ENCODE measurements at regions not wholly inside any gene's neighbourhood (a gene's known extent, or its start where the extent isn't known, plus 50 kb on each side); places are given as distances from the start of the nearest gene placed in this dataset.

DNA sequence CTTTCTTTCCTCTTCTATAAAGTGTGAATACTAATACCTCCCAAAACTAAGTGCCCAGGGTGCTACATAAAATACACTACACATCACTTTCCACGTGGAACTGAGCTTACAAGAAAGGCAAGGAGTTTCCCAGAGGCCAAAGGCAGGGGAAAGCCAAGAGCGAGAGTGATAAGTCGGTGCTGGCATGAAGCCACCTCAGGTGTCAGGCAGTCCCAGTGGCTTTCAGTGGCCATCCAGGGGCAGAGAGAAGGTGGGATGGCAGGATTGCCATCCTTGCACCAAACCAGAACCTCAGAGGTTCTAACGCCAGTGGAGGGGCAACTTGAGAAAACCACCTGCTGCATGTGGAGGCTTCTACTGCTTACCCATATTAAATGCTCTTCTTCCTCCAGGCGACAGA lies 79.7 kb upstream of the DIO3 start:
- TF ChIP-seq GATA3 (IDR thresholded peaks at IDR 0.05; ENCODE audit: low read depth, low read length): no peak
- TF ChIP-seq GATA2 (IDR thresholded peaks at IDR 0.05; ENCODE audit: low read depth, low read length): no peak

DNA sequence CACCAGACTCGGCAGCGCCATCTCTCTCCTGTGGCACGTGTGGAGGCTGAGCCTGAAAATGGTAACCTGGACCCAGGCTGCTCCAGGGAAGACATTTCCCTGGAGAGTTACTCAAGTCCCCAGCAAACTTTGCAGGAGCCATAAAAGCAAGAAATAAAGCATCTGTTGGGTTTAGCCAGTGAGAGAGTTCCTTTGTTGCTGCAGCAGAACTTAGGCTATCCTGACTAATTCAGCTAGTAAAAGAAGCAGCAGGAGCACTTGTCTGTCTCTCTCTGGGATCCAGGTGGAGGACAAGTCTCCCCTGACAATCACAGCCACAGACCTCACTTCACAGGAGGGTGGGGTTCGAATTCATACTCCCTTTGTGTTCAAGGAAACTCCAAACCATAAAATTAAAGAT lies 79.2 kb upstream of the DIO3 start:
- TF ChIP-seq GATA2 (IDR thresholded peaks at IDR 0.05; ENCODE audit: low read depth, low read length): no peak
- TF ChIP-seq GATA3 (IDR thresholded peaks at IDR 0.05; ENCODE audit: low read depth, low read length): no peak

DNA sequence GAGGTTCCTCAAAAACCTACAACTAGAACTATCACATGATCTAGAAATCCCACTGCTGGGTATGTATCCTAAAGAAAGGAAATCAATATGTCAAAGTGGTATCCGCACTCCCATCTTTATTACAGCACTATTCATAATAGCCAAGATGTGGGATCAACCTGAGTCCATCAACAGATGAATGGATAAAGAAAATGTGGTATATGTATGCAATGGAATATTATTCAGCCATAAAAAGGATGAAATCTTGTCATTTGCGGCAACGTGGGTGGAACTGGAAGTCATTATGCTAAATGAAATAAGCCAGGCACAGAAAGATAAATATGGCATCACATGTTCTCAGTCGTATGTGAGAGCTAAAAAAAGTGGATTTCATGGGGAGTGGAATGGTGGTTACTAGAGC lies 77.5 kb upstream of the DIO3 start:
- TF ChIP-seq GATA2 (IDR thresholded peaks at IDR 0.05; ENCODE audit: low read depth, low read length) (no peak), GATA3 (IDR thresholded peaks at IDR 0.05; ENCODE audit: low read depth, low read length) (no peak)

DNA sequence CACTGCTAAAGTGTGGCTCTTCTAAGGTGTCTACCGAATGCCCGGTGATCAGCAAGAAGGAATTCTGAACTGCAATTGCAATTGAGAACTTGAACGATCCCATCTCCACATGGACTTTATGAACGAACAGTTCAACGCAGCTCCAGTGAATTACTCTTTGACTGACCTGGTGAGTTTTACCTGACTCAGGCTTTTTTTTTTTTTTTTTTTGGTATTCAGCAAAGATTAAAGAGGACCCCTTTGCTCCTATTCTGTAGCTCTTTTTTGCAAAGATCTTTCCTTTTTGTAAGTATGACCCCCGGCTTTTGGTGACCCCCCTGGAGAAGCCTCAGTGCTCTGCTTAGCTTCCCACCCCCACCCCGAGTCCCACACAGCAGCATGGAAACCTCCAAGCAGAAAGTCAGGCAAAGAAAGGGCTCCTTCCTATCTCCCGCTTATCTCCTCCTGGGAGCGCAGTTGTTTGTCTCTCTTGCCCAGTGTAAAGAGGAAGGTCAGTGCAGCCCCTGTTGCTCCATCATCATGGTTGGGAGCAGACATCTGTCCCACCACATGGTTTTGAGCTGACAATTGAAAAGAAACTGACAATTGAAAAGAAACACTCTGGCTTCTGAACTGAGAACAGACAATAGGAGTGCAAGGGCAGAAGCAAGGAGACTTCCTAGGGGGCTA lies 72.1 kb upstream of the DIO3 start:
- TF ChIP-seq GATA3 (IDR thresholded peaks at IDR 0.05; ENCODE audit: low read depth, low read length) (no peak), GATA2 (IDR thresholded peaks at IDR 0.05; ENCODE audit: low read depth, low read length) (no peak)

DNA sequence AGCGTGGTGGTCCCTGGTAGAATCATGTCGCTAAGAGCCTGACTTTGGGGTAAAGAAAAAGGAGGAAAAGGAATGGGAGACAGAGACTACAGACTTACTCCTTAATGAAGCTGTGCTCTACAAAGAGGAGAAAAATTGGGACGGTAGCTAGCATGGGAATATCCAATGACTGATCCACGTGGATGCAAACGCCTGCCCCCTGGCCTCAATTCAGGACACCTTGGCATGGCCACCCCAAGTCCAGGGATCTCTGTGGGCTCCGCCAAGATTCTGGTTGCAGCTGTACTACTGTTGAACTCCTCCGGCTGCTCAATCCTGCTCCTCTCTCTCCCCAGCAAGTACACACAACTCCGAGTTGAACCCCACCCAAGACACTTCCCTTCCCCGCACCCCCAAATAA lies 70.5 kb upstream of the DIO3 start:
- no peak for TF ChIP-seq GATA3 (IDR thresholded peaks at IDR 0.05; ENCODE audit: low read depth, low read length)
- TF ChIP-seq GATA2 (IDR thresholded peaks at IDR 0.05; ENCODE audit: low read depth, low read length): no peak

DNA sequence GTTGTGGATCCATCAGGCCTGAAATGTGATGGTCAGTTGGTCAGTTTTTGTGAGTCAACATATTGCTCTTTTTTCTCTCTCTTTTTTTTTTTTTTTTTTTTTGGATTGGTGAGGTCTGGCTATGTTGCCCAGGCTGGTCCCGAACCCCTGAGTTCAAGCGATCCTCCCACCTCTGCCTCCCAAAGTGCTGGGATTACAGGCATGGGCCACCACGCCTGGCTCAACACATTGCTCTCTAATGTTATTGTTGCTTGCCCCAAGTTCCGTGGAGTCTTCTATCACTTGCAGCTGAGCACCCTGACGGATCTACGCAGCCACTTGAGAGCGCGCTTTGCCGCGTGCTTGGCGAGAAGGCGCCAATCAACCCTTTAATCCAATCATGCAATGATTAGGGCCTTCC lies 69.5 kb upstream of the DIO3 start:
- TF ChIP-seq GATA3 (IDR thresholded peaks at IDR 0.05; ENCODE audit: low read depth, low read length) (no peak), GATA2 (IDR thresholded peaks at IDR 0.05; ENCODE audit: low read depth, low read length) (no peak)

DNA sequence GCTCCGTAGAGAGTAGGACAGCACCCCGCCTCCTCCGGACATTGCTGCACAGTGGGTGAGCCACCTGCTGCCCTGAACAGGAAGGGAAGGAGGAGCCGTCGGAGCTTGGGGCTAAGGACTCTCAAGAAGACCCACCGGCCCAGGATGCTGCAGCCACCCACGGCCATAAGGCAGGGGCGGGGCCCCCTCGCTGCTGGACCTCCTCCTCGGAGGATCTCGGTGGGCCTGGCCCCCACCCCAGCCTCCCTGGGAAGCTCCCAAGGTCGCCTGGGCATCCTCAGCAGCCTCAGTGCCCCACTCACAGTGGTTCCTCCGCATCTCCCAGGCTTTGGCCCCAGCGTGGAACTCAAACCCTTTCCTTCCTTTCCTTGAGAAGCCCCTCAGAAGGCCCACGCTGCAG lies 68.6 kb upstream of the DIO3 start:
- TF ChIP-seq GATA3 (IDR thresholded peaks at IDR 0.05; ENCODE audit: low read depth, low read length): no peak
- TF ChIP-seq GATA2 (IDR thresholded peaks at IDR 0.05; ENCODE audit: low read depth, low read length): no peak

DNA sequence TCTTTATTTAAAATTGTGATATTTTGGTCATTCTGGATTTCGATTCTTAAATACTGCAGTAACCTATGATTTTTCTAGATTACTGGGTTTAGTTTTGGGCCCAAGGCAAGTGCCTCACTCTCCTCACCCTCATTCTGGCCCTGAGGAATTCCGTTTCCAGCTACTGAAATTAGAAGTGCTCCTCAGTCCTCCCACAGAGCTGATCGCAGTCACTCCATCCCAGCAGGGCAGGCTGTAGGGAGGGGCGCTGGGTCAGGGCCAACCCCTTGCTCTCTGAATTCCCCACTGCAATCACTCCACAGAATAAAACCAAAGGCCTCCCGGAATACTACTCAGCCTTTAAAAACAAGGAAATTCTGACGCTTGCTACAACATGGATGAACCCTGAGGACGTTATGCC lies 66.5 kb upstream of the DIO3 start:
- TF ChIP-seq GATA3 (IDR thresholded peaks at IDR 0.05; ENCODE audit: low read depth, low read length): no peak
- no peak for TF ChIP-seq GATA2 (IDR thresholded peaks at IDR 0.05; ENCODE audit: low read depth, low read length)

DNA sequence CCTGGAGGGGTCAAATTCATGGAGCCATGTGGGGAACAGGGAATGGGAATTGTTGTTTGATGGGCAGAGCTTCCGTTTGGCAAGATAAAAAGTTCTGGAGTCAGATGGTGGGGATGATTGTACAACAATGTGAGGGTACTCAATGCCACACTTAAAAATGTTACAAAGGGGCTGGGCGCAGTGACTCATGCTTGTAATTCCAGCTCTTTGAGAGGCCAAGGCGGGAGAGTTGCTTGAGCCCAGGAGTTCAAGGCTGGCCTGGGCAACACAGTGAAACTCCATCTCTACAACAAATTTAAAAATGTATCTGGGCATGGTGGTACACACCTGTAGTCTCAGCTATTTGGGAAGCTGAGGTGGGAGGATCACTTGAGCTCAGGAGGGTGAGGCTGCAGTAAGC lies 66.0 kb upstream of the DIO3 start:
- TF ChIP-seq GATA2 (IDR thresholded peaks at IDR 0.05; ENCODE audit: low read depth, low read length) (no peak), GATA3 (IDR thresholded peaks at IDR 0.05; ENCODE audit: low read depth, low read length) (no peak)

DNA sequence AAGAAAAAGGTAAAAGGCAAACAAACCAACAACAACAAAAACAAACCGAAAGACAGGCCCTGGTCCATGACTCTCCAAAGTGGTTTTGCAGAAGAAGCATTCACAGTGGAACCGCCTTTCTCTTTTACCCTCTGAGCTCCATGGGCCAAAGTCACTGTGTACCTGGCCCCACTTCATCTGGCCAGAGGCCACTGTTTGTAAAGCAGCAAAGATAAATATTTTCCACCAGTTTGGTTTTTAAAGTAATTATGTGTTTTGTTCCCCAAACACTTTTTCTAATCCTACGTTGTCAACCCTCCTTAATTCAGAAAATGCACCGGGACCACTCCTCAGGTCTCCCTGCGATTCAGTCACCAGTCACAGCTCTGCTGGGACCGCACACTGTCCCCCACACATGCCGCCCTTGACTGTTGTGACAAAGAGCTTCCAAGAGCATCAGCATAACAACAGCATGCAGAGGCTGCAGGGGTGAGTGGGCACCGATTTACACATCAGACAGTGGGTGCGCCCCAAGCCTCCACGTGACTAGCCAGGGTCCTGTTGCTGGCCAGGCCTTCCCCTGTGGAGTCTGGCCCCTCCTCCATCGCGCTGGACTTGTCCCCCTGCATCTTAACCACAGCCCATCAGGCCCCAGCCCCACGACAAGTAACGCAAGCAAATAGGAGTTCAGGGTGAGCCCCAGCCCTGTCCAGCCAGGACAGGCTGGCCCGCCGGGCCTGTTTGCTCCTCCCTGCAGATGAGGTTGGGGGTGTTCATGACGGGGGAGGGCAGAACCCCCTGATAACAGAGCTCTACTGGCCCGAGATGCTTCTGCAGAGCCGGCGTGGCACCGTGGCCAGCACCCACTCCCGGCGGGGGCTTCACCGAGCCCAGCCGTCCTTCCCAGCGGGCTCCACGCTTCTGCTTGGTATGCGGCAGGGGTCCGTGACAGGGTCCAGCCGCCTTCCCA lies 65.2 kb upstream of the DIO3 start:
- TF ChIP-seq GATA2 (IDR thresholded peaks at IDR 0.05; ENCODE audit: low read depth, low read length) (no peak), GATA3 (IDR thresholded peaks at IDR 0.05; ENCODE audit: low read depth, low read length) (no peak)

DNA sequence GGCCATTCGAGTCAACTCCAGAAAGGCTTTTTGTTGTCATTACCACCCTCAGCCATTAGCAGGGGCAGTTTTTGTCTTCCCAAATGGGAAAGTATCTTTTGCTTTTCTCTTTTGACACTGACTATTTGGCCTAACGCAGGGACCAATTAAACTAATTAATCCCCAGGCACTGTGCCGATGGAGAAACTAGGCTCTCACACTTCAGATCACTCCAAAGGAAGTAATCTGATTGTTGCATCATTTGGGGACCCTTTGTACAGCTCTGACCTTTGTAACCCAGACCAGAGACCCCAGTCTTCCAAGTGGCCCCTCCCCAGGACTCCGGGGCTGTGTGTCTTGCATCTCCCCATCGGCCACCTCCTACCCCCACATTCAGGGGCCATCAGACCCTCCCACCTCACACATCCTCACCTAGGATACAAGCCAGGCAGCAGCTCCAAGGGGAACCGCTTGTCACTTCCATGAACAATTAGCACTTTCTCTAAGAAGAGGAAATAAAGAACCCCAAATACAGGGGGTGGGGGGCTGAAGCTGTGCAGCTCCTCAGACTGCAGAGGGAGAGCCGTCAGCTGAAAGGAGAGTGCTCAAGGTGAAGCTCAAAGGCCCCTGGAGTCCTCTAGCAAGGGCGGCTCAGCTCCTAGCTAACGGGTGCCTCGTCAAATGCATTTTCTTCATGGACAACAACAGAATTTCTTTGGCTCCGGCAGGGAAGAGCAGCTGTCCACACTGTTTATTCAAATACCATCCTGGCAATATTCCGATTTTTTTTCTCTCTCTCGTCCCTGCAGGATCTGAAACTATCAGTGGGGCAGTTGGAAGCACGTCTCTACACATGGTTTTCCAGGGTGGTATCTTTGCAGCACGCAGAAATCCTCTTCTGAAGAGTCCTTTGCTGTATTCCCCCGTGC lies 64.3 kb upstream of the DIO3 start:
- TF ChIP-seq GATA2 (IDR thresholded peaks at IDR 0.05; ENCODE audit: low read depth, low read length): no peak
- no peak for TF ChIP-seq GATA3 (IDR thresholded peaks at IDR 0.05; ENCODE audit: low read depth, low read length)

DNA sequence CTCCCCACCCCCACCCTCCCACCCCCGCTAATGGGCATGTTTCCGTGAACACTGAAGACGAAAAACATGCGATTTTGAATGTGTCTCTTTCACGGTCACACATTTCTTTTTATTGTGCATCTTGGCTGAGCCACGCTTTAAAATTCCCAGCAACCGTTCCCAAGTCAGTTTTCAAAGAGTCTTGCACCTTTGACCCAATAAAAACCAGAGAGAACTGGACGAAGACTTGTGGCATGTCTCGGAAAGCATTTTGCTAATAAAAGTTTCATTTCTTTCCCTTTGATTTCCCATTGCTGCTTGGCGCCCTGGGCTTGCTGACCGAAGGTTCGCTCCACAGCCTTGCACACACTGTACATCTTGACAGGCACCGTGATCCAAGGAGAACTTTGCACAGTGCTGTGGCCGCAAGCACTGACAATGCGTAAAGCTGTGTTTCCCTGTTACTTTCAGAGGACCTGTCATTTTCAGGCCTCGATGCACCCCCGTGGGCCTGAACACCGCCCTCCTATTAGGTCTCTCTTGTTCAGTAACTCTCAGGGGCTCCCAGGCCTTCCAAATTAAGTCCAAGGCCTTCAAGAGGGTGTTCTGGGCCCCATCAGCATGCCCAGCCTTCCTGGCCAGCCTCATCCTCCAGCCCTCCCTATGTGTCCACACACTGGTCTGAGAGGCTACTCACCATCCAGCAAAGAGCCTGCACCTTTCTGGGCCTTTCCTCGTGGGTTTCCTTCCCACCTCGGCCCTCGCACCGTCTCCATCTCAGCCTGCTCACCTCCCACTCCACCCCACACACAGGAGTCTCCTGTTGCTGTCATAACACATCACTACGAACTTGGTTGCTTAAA lies 63.4 kb upstream of the DIO3 start:
- TF ChIP-seq GATA3 (IDR thresholded peaks at IDR 0.05; ENCODE audit: low read depth, low read length) (no peak), GATA2 (IDR thresholded peaks at IDR 0.05; ENCODE audit: low read depth, low read length) (no peak)

DNA sequence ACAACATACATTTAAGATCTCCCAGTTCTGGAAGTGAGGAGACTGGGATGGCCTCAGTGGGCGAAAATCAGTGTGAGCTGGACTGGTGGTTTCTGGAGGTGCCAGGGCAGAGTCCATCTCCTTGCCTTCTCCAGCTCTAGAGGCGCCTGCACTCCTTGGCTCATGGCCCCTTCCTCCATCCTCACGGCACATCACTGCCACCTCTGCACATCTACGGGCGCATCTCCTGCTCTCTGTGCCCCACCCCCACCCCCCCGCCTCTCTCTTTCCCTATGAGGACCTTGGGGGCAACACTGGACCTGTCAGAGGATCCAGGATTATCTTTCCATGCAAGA lies 62.8 kb upstream of the DIO3 start:
- TF ChIP-seq GATA2 (IDR thresholded peaks at IDR 0.05; ENCODE audit: low read depth, low read length) (no peak), GATA3 (IDR thresholded peaks at IDR 0.05; ENCODE audit: low read depth, low read length) (no peak)
